H1 (cell line): ENCODE measurements at regions not wholly inside any gene's neighbourhood (a gene's known extent, or its start where the extent isn't known, plus 50 kb on each side); places are given as distances from the start of the nearest gene placed in this dataset.

Experiments used
- FOSL1 ChIP-seq: IDR thresholded peaks from 2 replicates; pipeline ENCODE4 v1.6.1; 2011; ENCODE audit warnings: mild to moderate bottlenecking, low read depth, low read length, moderate library complexity; ENCODE audit not compliant: insufficient read depth
- RAD21 ChIP-seq, 2 experiments: IDR thresholded peaks in 1 of 2; conservative IDR thresholded peaks in 1 of 2; 2 replicates each; pipeline ENCODE4 v1.6.1; 2011; ENCODE audit warnings: low read depth in 2 of 2, low read length in 2 of 2, improper control_type of control experiment in 1 of 2, inconsistent platforms in 1 of 2, mild to moderate bottlenecking in 1 of 2, moderate library complexity in 1 of 2
- TF ChIP-seq, protein P1 (sequence below), 3 experiments: IDR thresholded peaks; 1 replicate in 2 of 3; 2 replicates in 1 of 3; pipeline versions ENCODE4 v1.5.1 to v1.6.1; 2011; ENCODE audit warnings: low read length in 3 of 3, mild to moderate bottlenecking in 3 of 3, inconsistent platforms in 2 of 3, low read depth in 1 of 3, moderate library complexity in 1 of 3; ENCODE audit not compliant: insufficient read depth in 1 of 3; ENCODE audit errors: control extremely low read depth in 1 of 3
- TF ChIP-seq, protein P2 (sequence below): IDR thresholded peaks from 2 replicates; pipeline ENCODE4 v1.6.1; 2011; ENCODE audit warnings: low read length, improper control_type of control experiment

DNA sequence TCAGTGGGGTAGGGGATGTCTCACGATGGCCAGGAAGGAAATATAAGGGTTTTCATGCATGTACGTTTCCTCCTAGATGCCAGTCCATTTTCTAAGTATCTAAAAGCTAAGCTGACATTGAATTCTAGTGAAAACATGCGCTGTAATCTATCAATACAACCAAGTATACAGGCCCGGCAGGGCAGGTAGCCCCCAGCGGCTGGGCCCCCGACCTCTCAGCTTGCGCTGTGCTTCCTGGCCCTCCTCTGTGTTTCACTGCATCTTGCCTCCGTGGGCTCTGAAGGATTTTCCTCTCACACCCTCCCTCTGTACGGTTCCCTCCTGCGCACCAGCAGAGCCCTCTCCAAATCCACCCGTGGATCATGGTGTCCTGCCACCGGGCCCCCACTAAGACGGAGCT is 524.8 kb downstream of the ZNF516 start:
- TF ChIP-seq RAD21 (IDR thresholded peaks at IDR 0.05 in 1 of 2, conservative IDR thresholded peaks at IDR 0.05 in 1 of 2; ENCODE audit: low read depth in 2 of 2, low read length in 2 of 2) (no peak), FOSL1 (no peak)
- TF ChIP-seq, protein P1, sequence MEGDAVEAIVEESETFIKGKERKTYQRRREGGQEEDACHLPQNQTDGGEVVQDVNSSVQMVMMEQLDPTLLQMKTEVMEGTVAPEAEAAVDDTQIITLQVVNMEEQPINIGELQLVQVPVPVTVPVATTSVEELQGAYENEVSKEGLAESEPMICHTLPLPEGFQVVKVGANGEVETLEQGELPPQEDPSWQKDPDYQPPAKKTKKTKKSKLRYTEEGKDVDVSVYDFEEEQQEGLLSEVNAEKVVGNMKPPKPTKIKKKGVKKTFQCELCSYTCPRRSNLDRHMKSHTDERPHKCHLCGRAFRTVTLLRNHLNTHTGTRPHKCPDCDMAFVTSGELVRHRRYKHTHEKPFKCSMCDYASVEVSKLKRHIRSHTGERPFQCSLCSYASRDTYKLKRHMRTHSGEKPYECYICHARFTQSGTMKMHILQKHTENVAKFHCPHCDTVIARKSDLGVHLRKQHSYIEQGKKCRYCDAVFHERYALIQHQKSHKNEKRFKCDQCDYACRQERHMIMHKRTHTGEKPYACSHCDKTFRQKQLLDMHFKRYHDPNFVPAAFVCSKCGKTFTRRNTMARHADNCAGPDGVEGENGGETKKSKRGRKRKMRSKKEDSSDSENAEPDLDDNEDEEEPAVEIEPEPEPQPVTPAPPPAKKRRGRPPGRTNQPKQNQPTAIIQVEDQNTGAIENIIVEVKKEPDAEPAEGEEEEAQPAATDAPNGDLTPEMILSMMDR (IDR thresholded peaks at IDR 0.05; ENCODE audit: control extremely low read depth in 1 of 3, insufficient read depth in 1 of 3, low read depth in 1 of 3, low read length in 3 of 3) = no peak
- TF ChIP-seq, protein P2, sequence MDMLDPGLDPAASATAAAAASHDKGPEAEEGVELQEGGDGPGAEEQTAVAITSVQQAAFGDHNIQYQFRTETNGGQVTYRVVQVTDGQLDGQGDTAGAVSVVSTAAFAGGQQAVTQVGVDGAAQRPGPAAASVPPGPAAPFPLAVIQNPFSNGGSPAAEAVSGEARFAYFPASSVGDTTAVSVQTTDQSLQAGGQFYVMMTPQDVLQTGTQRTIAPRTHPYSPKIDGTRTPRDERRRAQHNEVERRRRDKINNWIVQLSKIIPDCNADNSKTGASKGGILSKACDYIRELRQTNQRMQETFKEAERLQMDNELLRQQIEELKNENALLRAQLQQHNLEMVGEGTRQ = no peak
